PC-9 (cell line): ENCODE measurements at regions not wholly inside any gene's neighbourhood (a gene's known extent, or its start where the extent isn't known, plus 50 kb on each side); places are given as distances from the start of the nearest gene placed in this dataset.

ENCODE experiments used
- BruUV-seq: library from RNA; stranded (reverse); fragments of 400-500 nt; replicated peaks from 2 replicates; lab custom pipeline; 2021; lab: Mats Ljungman, UMichigan
- CTCF ChIA-PET: fragments of 300-600 bp; sonication (Branson Sonifier 250); formaldehyde crosslinking; loops from one replicate; lab custom pipeline; 2022; ENCODE audit warnings: antibody characterized with exemption; lab: Charles Lee
- POLR2A ChIA-PET: fragments of 300-600 bp; sonication (Branson Sonifier 250); formaldehyde crosslinking; loops from one replicate; lab custom pipeline; 2022; ENCODE audit warnings: antibody characterized with exemption; ENCODE audit not compliant: unreplicated experiment; lab: Charles Lee
- DNase-seq, 2 experiments: peaks; one replicate each; pipeline versions ENCODE4 v3.0.0 to v3.0.0-alpha.2; 2015 to 2022; ENCODE audit warnings: mixed read lengths in 1 of 2
- H2AFZ ChIP-seq: fragments of 200-600 bp; sonication (generic); 2 replicates; pipeline ENCODE4 v1.8.1; 2017; ENCODE audit warnings: antibody characterized with exemption
- H3F3A ChIP-seq: fragments of 200-600 bp; sonication (generic); 2 replicates; pipeline ENCODE4 v1.8.1; 2017; ENCODE audit warnings: antibody characterized with exemption, mild to moderate bottlenecking, low read depth; ENCODE audit not compliant: insufficient read depth
- H3K27ac ChIP-seq: fragments of 200-600 bp; sonication (generic); 2 replicates; pipeline ENCODE4 v1.6.1; 2016; ENCODE audit warnings: mixed run types
- H3K27me3 ChIP-seq: fragments of 200-600 bp; sonication (generic); 2 replicates; pipeline ENCODE4 v1.6.1; 2016; ENCODE audit warnings: low read depth, mixed run types; ENCODE audit not compliant: insufficient read depth
- H3K36me3 ChIP-seq: fragments of 200-600 bp; sonication (generic); 2 replicates; pipeline ENCODE4 v1.6.1; 2016; ENCODE audit warnings: low read depth, mixed run types
- H3K4me1 ChIP-seq: fragments of 200-600 bp; sonication (generic); replicated peaks from 2 replicates; pipeline ENCODE4 v1.6.1; 2016; ENCODE audit warnings: mixed run types; ENCODE audit not compliant: insufficient read depth
- H3K4me2 ChIP-seq: fragments of 200-600 bp; sonication (generic); 2 replicates; pipeline ENCODE4 v1.6.1; 2017; ENCODE audit warnings: mixed run types
- H3K4me3 ChIP-seq: fragments of 200-600 bp; sonication (generic); 2 replicates; pipeline ENCODE4 v1.6.1; 2016; ENCODE audit warnings: mixed run types
- H3K79me2 ChIP-seq: fragments of 200-600 bp; sonication (generic); 2 replicates; pipeline ENCODE4 v1.6.1; 2017; ENCODE audit warnings: low read depth, mixed run types
- H3K9me2 ChIP-seq: fragments of 200-600 bp; sonication (generic); 2 replicates; pipeline ENCODE4 v1.8.1; 2017; ENCODE audit warnings: mild to moderate bottlenecking; ENCODE audit not compliant: insufficient read depth
- H3K9me3 ChIP-seq: fragments of 200-600 bp; sonication (generic); 2 replicates; pipeline ENCODE4 v1.8.1; 2016; ENCODE audit warnings: low read depth; ENCODE audit not compliant: insufficient read depth
- H4K20me1 ChIP-seq: fragments of 200-600 bp; sonication (generic); 2 replicates; pipeline ENCODE4 v1.8.1; 2017; ENCODE audit not compliant: insufficient read depth
- CTCF ChIP-seq: fragments of 200-600 bp; sonication (generic); conservative IDR thresholded peaks from 2 replicates; pipeline ENCODE4 v1.6.1; 2017; ENCODE audit warnings: mixed run types, antibody characterized with exemption, mild to moderate bottlenecking, moderate library complexity
- EZH2 ChIP-seq: fragments of 200-600 bp; sonication (generic); IDR thresholded peaks from 2 replicates; pipeline ENCODE4 v1.8.0; 2017; ENCODE audit warnings: antibody characterized with exemption, low read depth
- intact Hi-C: fragments of 100-400 bp; cut with micrococcal nuclease; formaldehyde crosslinking; loops from one replicate; pipeline ENCODE4 v1.10.0; 2022; ENCODE audit not compliant: unreplicated experiment

GRCh38 chr14:94888121-94888520 is 118.2 kb upstream of the GSC start:
- Histone ChIP-seq H3K4me3 (no peak overlapping the region), H3K79me2 (no peaks in the 10 kb centered on the region), H3K4me1 (no peaks in the 10 kb centered on the region), H3K9me2 (no peaks in the 10 kb centered on the region), H2AFZ (no peak overlapping the region), H3K27ac (no peak overlapping the region), H3K36me3 (no peaks in the 10 kb centered on the region), H3K27me3 (peaks cover 65% of the 10 kb centered on the region), H3K4me2 (no peak overlapping the region), H3F3A (peaks cover 4% of the 10 kb centered on the region; the same call in 1 of the 2 replicates), H3K9me3 (no peaks in the 10 kb centered on the region), H4K20me1 (no peaks in the 10 kb centered on the region)
- ChIA-PET CTCF (no interaction called here), POLR2A (no interaction called here)
- no peak for TF ChIP-seq CTCF
- no peak for TF ChIP-seq EZH2
- no peak for DNase-seq
- intact Hi-C loops = no loop called here
- BruUV-seq = no TSS peak

- POLR2A ChIA-PET = no interaction called here
- no TSS peak for BruUV-seq
- no peak for DNase-seq
- no peaks in the 10 kb centered on the region for H4K20me1 ChIP-seq
- no peaks in the 10 kb centered on the region for H3K4me1 ChIP-seq
- peaks cover 59% of the 10 kb centered on the region for H3K27me3 ChIP-seq
- no peaks in the 10 kb centered on the region for H3K9me2 ChIP-seq
- H3K4me2 ChIP-seq = no peak overlapping the region
- no peak overlapping the region for H3K27ac ChIP-seq
- H3K79me2 ChIP-seq = no peaks in the 10 kb centered on the region
- no peak overlapping the region for H3K4me3 ChIP-seq
- no peak overlapping the region for H2AFZ ChIP-seq
- no peaks in the 10 kb centered on the region for H3K9me3 ChIP-seq
- TF ChIP-seq CTCF (no peak), EZH2 (no peak)
- CTCF ChIA-PET = no interaction called here
- intact Hi-C loops = no loop called here
- peaks cover 4% of the 10 kb centered on the region; the same call in 1 of the 2 replicates for H3F3A ChIP-seq
- H3K36me3 ChIP-seq = no peaks in the 10 kb centered on the region
Measured at GRCh38 chr14:94887591-94887990, 117.7 kb upstream of the GSC start.

- Histone ChIP-seq H3K27ac (no peak overlapping the region), H3K9me3 (no peaks in the 10 kb centered on the region), H3K4me2 (no peak overlapping the region), H3K36me3 (no peaks in the 10 kb centered on the region), H3F3A (peaks cover 4% of the 10 kb centered on the region; the same call in 1 of the 2 replicates), H4K20me1 (no peaks in the 10 kb centered on the region), H3K4me1 (no peaks in the 10 kb centered on the region), H3K9me2 (no peaks in the 10 kb centered on the region), H3K27me3 (peaks cover 54% of the 10 kb centered on the region), H3K4me3 (no peak overlapping the region), H2AFZ (no peak overlapping the region), H3K79me2 (no peaks in the 10 kb centered on the region)
- BruUV-seq = no TSS peak
- CTCF ChIA-PET = no interaction called here
- intact Hi-C loops = no loop called here
- POLR2A ChIA-PET = no interaction called here
- no peak for DNase-seq
- TF ChIP-seq CTCF (no peak), EZH2 (no peak)
Measured at GRCh38 chr14:94886931-94887330, 117.0 kb upstream of the GSC start.
